Gastrocnemius medialis (tissue), 4 donors: ENCODE measurements at regions not wholly inside any gene's neighbourhood (a gene's known extent, or its start where the extent isn't known, plus 50 kb on each side); places are given as distances from the start of the nearest gene placed in this dataset.

ENCODE experiments used
- ATAC-seq, 2 donors: fragments of 150-250 bp; one replicate each; pipeline ENCODE4 v1.9.1; 2016
- DNase-seq, 2 donors: peaks; one replicate each; pipeline ENCODE4 v3.0.0-alpha.2; 2019
- H3K27ac ChIP-seq, 4 donors: fragments of 200-600 bp; sonication (generic); 1 replicate in 1 of 4; 2 replicates in 3 of 4; pipeline ENCODE4 v1.5.1; 2016 to 2018; ENCODE audit warnings: mild to moderate bottlenecking in 2 of 4, moderate library complexity in 1 of 4
- H3K27me3 ChIP-seq, 3 donors: fragments of 200-600 bp; sonication (generic) in 2 of 3; 1 replicate in 1 of 3; 2 replicates in 2 of 3; pipeline versions ENCODE4 v1.5.1 to v1.6.0; 2016 to 2019; ENCODE audit warnings: mild to moderate bottlenecking in 1 of 3, moderate library complexity in 1 of 3
- H3K36me3 ChIP-seq, 2 donors: fragments of 200-600 bp; sonication (generic) in 1 of 2; one replicate each; pipeline ENCODE4 v1.5.1; 2017 to 2018
- H3K4me1 ChIP-seq, 2 donors: fragments of 200-600 bp; sonication (generic) in 1 of 2; one replicate each; pipeline ENCODE4 v1.5.1; 2016 to 2017; ENCODE audit warnings: mild to moderate bottlenecking in 2 of 2
- H3K4me3 ChIP-seq, 4 donors: fragments of 200-600 bp; sonication (generic) in 3 of 4; 1 replicate in 1 of 4; 2 replicates in 3 of 4; pipeline ENCODE4 v1.5.1; 2016 to 2019; ENCODE audit warnings: mild to moderate bottlenecking in 2 of 4
- H3K9me3 ChIP-seq, 3 donors: fragments of 200-600 bp; sonication (generic) in 2 of 3; 1 replicate in 1 of 3; 2 replicates in 2 of 3; pipeline ENCODE4 v1.5.1; 2016 to 2019
- CTCF ChIP-seq, 5 experiments: fragments of 450-650 bp in 3 of 5; fragments of 200-600 bp in 2 of 5; sonication (generic) in 2 of 5; IDR thresholded peaks in 4 of 5; conservative IDR thresholded peaks in 1 of 5; 1 replicate in 4 of 5; 2 replicates in 1 of 5; pipeline ENCODE4 v1.5.1; 2016 to 2019; ENCODE audit warnings: antibody characterized with exemption in 5 of 5, mild to moderate bottlenecking in 3 of 5, moderate library complexity in 3 of 5
- POLR2A ChIP-seq, 2 donors: fragments of 450-650 bp; IDR thresholded peaks; one replicate each; pipeline ENCODE4 v1.6.1; 2017; ENCODE audit warnings: antibody characterized with exemption in 2 of 2, mild to moderate bottlenecking in 2 of 2, moderate library complexity in 2 of 2
- in situ Hi-C, 4 donors: fragments of 200-750 bp; cut with MboI; loops; one replicate each; pipeline versions ENCODE4 v1.15.0 to v1.8.0; 2017; ENCODE audit warnings: low sequenced_read_pairs in 4 of 4
- intact Hi-C: fragments of 100-400 bp; cut with DNase I; formaldehyde crosslinking; loops from one replicate; pipeline ENCODE4 v1.15.1; 2023; ENCODE audit warnings: low total_unique reads

GRCh38 chr13:99768986-99769385 lies 202.6 kb downstream of the ZIC5 start:
- intact Hi-C loops (no loop called here), in situ Hi-C loops (no loop called here)
- no peak overlapping the region for H3K27ac ChIP-seq

DNA sequence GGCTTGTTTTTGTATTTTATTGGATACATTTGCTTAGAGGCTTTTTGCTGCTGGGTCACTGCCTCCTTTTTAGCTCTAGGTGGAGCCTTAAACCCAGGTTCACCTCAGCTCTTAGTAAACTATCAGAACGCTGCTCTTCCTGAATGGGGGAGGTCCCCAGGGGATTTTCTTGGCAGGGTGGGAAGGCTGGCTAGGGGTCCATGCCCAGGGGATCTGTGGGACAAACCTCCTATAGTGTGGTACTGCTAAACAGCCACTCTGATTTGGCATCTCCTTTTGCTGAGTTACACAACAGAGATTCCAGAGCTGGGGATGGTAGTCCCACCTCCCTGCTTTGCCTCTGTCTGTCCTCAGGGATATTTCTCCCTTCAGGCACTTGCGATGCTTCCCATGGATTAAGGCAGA lies 204.9 kb downstream of the ZIC5 start:
- intact Hi-C loops = no loop called here
- H3K27me3 ChIP-seq = no peaks in the 10 kb centered on the region
- in situ Hi-C loops = no loop called here
- TF ChIP-seq POLR2A (IDR thresholded peaks at IDR 0.05) = no peak
- no peak for TF ChIP-seq CTCF (IDR thresholded peaks at IDR 0.05 in 4 of 5, conservative IDR thresholded peaks at IDR 0.05 in 1 of 5)
- no peak for DNase-seq
- H3K9me3 ChIP-seq = peaks cover 0 to 5% (median 0%) of the 10 kb centered on the region in 3 donors
- H3K4me1 ChIP-seq = no peaks in the 10 kb centered on the region
- no peaks in the 10 kb centered on the region for H3K36me3 ChIP-seq
- H3K27ac ChIP-seq = no peak overlapping the region
- ATAC-seq = no peak
- no peak overlapping the region for H3K4me3 ChIP-seq

More at GRCh38 chr13:99768986-99769385, 202.6 kb downstream of the ZIC5 start:
- ATAC-seq (no peak), DNase-seq (no peak)
- no peaks in the 10 kb centered on the region for H3K36me3 ChIP-seq
- no peak overlapping the region for H3K4me3 ChIP-seq
- peaks cover 0 to 5% (median 0%) of the 10 kb centered on the region in 3 donors for H3K9me3 ChIP-seq
- no peaks in the 10 kb centered on the region for H3K4me1 ChIP-seq
- no peak for TF ChIP-seq CTCF (IDR thresholded peaks at IDR 0.05 in 4 of 5, conservative IDR thresholded peaks at IDR 0.05 in 1 of 5)
- TF ChIP-seq POLR2A (IDR thresholded peaks at IDR 0.05) = no peak
- no peaks in the 10 kb centered on the region for H3K27me3 ChIP-seq

DNA sequence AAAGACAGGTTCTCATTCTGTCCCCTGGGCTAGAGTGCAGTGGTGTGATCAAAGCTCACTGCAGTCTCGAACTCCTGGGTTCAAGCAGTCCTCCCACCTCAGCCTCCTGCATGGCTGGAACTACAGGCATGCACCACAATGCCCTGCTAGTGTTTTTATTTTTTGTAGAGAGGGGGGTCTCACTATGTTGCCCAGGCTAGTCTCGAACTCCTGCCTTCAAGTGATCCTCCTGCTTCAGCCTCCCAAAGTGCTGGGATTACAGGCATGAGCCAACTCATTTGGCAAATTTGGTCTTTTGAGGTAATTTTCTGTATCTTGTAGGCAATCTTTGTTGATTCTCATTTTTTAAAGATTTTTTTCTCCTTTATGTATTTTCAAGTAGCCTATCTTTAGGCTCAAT lies 205.7 kb downstream of the ZIC5 start:
- TF ChIP-seq POLR2A (IDR thresholded peaks at IDR 0.05) (no peak), CTCF (IDR thresholded peaks at IDR 0.05 in 4 of 5, conservative IDR thresholded peaks at IDR 0.05 in 1 of 5) (no peak)
- in situ Hi-C loops = no loop called here
- no peak for ATAC-seq
- no peaks in the 10 kb centered on the region for H3K36me3 ChIP-seq
- DNase-seq = no peak
- H3K27me3 ChIP-seq = no peaks in the 10 kb centered on the region
- no peak overlapping the region for H3K27ac ChIP-seq
- intact Hi-C loops = no loop called here
- no peak overlapping the region for H3K4me3 ChIP-seq
- H3K9me3 ChIP-seq = peaks cover 0 to 5% (median 0%) of the 10 kb centered on the region in 3 donors
- no peaks in the 10 kb centered on the region for H3K4me1 ChIP-seq

- intact Hi-C loops (no loop called here), in situ Hi-C loops (no loop called here)
- TF ChIP-seq CTCF (IDR thresholded peaks at IDR 0.05 in 4 of 5, conservative IDR thresholded peaks at IDR 0.05 in 1 of 5) = no peak
- no peak for TF ChIP-seq POLR2A (IDR thresholded peaks at IDR 0.05)
- no peak for DNase-seq
- no peak for ATAC-seq
- Histone ChIP-seq H3K4me1 (no peaks in the 10 kb centered on the region), H3K27me3 (no peaks in the 10 kb centered on the region), H3K36me3 (no peaks in the 10 kb centered on the region), H3K4me3 (no peak overlapping the region), H3K27ac (no peak overlapping the region), H3K9me3 (peaks cover 0 to 5% (median 0%) of the 10 kb centered on the region in 3 donors)
These were observed 211.1 kb downstream of the ZIC5 start for GRCh38 chr13:99760456-99760855.

DNA sequence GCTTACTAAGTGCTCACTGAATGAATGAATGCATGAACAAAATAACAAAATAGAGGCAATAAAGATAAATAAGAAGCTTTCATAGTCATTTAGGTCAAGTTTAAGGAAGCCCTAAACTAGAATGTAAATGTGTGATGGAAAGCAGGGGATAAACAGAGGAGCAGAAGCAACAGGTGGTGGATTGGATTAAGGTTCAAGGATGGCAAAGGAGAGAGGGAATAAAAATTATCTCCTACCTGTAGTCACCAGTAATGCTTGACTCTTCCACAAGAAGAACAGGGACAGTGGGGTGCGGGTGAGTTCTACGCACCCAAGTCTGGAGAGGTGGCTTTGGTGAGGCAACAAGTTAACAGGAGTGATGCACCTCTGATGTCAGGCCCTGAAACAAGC lies 212.4 kb downstream of the ZIC5 start:
- in situ Hi-C loops (no loop called here), intact Hi-C loops (no loop called here)
- Histone ChIP-seq H3K27me3 (no peaks in the 10 kb centered on the region), H3K27ac (no peak overlapping the region), H3K4me3 (no peak overlapping the region), H3K9me3 (no peaks in the 10 kb centered on the region), H3K36me3 (no peaks in the 10 kb centered on the region), H3K4me1 (no peaks in the 10 kb centered on the region)
- DNase-seq (no peak), ATAC-seq (no peak)
- TF ChIP-seq CTCF (IDR thresholded peaks at IDR 0.05 in 4 of 5, conservative IDR thresholded peaks at IDR 0.05 in 1 of 5) = no peak
- no peak for TF ChIP-seq POLR2A (IDR thresholded peaks at IDR 0.05)
